ENCODE measurements at regions not wholly inside any gene's neighbourhood (a gene's known extent, or its start where the extent isn't known, plus 50 kb on each side); places are given as distances from the start of the nearest gene placed in this dataset.

- TF ChIP-seq REST (IDR thresholded peaks at IDR 0.05; ENCODE audit: insufficient replicate concordance, low read depth), result no peak
- TF ChIP-seq POLR2AphosphoS5 (IDR thresholded peaks at IDR 0.05; ENCODE audit: low read depth), result no peak
- no peak for TF ChIP-seq CTCF (IDR thresholded peaks at IDR 0.05; ENCODE audit: insufficient read depth, low read length)
- TF ChIP-seq SPI1 (IDR thresholded peaks at IDR 0.05; ENCODE audit: borderline replicate concordance, low read depth), result no peak
Observed at GRCh38 chr13:82678052-82678451, 1204.2 kb downstream of the SLITRK1 start.

All from HL-60 (cell line).